HL-60 (cell line): ENCODE measurements at regions not wholly inside any gene's neighbourhood (a gene's known extent, or its start where the extent isn't known, plus 50 kb on each side); places are given as distances from the start of the nearest gene placed in this dataset.

Experiments
- GABPA ChIP-seq: IDR thresholded peaks from 2 replicates; pipeline ENCODE4 v1.6.1; 2012; ENCODE audit warnings: low read depth
- POLR2AphosphoS5 ChIP-seq: IDR thresholded peaks from 2 replicates; pipeline ENCODE4 v1.6.1; 2012; ENCODE audit warnings: low read depth
- SPI1 ChIP-seq: IDR thresholded peaks from 2 replicates; pipeline ENCODE4 v1.6.1; 2012; ENCODE audit warnings: low read depth, mild to moderate bottlenecking, borderline replicate concordance
- TF ChIP-seq, protein P1 (sequence below): IDR thresholded peaks from one replicate; pipeline ENCODE4 v1.5.1; 2011; ENCODE audit warnings: low read length, control low read depth, inconsistent platforms; ENCODE audit not compliant: insufficient read depth
- TF ChIP-seq, protein P2 (sequence below): IDR thresholded peaks from 2 replicates; pipeline ENCODE4 v1.6.1; 2012; ENCODE audit warnings: low read depth; ENCODE audit not compliant: insufficient replicate concordance

DNA sequence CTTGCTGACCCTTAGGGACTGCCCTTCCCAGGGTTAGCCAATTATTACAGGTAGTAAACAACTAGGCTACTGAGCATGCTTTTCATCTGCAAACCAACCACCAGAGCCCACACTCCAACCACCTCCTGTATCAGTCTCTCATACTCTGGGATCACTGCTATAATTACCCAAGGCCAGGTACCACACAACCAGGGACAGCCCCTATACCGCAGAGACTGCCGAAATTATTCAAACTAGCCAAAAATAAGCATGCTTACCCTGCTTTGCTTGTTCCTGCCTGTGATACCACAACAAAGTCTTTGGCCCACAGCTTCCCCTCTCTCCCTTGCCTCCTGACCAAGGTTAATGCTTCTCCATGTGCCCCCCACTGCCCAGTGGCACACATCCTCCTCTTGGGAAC lies 197.6 kb upstream of the SRRM4 start:
- TF ChIP-seq, protein P1, sequence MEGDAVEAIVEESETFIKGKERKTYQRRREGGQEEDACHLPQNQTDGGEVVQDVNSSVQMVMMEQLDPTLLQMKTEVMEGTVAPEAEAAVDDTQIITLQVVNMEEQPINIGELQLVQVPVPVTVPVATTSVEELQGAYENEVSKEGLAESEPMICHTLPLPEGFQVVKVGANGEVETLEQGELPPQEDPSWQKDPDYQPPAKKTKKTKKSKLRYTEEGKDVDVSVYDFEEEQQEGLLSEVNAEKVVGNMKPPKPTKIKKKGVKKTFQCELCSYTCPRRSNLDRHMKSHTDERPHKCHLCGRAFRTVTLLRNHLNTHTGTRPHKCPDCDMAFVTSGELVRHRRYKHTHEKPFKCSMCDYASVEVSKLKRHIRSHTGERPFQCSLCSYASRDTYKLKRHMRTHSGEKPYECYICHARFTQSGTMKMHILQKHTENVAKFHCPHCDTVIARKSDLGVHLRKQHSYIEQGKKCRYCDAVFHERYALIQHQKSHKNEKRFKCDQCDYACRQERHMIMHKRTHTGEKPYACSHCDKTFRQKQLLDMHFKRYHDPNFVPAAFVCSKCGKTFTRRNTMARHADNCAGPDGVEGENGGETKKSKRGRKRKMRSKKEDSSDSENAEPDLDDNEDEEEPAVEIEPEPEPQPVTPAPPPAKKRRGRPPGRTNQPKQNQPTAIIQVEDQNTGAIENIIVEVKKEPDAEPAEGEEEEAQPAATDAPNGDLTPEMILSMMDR, result no peak
- TF ChIP-seq GABPA (no peak), POLR2AphosphoS5 (no peak), SPI1 (no peak)
- TF ChIP-seq, protein P2, sequence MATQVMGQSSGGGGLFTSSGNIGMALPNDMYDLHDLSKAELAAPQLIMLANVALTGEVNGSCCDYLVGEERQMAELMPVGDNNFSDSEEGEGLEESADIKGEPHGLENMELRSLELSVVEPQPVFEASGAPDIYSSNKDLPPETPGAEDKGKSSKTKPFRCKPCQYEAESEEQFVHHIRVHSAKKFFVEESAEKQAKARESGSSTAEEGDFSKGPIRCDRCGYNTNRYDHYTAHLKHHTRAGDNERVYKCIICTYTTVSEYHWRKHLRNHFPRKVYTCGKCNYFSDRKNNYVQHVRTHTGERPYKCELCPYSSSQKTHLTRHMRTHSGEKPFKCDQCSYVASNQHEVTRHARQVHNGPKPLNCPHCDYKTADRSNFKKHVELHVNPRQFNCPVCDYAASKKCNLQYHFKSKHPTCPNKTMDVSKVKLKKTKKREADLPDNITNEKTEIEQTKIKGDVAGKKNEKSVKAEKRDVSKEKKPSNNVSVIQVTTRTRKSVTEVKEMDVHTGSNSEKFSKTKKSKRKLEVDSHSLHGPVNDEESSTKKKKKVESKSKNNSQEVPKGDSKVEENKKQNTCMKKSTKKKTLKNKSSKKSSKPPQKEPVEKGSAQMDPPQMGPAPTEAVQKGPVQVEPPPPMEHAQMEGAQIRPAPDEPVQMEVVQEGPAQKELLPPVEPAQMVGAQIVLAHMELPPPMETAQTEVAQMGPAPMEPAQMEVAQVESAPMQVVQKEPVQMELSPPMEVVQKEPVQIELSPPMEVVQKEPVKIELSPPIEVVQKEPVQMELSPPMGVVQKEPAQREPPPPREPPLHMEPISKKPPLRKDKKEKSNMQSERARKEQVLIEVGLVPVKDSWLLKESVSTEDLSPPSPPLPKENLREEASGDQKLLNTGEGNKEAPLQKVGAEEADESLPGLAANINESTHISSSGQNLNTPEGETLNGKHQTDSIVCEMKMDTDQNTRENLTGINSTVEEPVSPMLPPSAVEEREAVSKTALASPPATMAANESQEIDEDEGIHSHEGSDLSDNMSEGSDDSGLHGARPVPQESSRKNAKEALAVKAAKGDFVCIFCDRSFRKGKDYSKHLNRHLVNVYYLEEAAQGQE, result no peak
